ENCODE measurements at regions not wholly inside any gene's neighbourhood (a gene's known extent, or its start where the extent isn't known, plus 50 kb on each side); places are given as distances from the start of the nearest gene placed in this dataset.

DNA sequence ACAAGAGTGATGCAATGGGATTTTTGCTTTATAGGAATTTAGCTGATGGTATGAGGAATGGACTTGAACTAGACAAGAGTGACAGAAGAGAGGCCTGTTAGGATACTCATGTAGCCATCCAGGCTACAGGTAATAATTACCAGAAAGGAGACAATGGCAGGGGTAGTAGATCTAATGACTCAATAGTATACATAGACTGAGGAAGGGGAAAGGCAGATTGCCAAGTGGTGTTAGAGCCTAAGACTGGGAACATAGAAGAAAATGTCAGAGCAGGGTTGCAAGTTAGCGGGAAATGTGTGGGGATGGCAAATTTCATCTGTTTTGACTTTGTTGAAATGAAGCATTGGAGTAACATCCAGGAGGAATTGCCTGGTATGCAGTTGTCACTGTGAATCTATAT, 295.6 kb downstream of the UTRN start:
- Histone ChIP-seq H4K20me1 (ENCODE audit: insufficient read depth, low read length) (no peaks in the 10 kb centered on the region), H3K9me3 (ENCODE audit: low read depth, low read length) (no peaks in the 10 kb centered on the region), H3K4me1 (ENCODE audit: insufficient read depth, low read length) (peaks cover 17% of the 10 kb centered on the region), H3K4me2 (ENCODE audit: insufficient read depth, low read length) (no peak overlapping the region), H3K27me3 (ENCODE audit: insufficient read depth, low read length) (no peaks in the 10 kb centered on the region), H3K27ac (ENCODE audit: low read depth, low read length) (no peak overlapping the region), H3K36me3 (ENCODE audit: insufficient read depth, low read length) (peaks cover 11% of the 10 kb centered on the region), H3K79me2 (ENCODE audit: insufficient read depth, low read length) (no peaks in the 10 kb centered on the region), H2AFZ (ENCODE audit: low read length) (no peak overlapping the region), H3K4me3 (ENCODE audit: insufficient read depth, low read length) (no peak overlapping the region)
- DNase-seq (ENCODE audit: insufficient read length, low spot score, missing footprints) = no peak
- TF ChIP-seq, protein P1, sequence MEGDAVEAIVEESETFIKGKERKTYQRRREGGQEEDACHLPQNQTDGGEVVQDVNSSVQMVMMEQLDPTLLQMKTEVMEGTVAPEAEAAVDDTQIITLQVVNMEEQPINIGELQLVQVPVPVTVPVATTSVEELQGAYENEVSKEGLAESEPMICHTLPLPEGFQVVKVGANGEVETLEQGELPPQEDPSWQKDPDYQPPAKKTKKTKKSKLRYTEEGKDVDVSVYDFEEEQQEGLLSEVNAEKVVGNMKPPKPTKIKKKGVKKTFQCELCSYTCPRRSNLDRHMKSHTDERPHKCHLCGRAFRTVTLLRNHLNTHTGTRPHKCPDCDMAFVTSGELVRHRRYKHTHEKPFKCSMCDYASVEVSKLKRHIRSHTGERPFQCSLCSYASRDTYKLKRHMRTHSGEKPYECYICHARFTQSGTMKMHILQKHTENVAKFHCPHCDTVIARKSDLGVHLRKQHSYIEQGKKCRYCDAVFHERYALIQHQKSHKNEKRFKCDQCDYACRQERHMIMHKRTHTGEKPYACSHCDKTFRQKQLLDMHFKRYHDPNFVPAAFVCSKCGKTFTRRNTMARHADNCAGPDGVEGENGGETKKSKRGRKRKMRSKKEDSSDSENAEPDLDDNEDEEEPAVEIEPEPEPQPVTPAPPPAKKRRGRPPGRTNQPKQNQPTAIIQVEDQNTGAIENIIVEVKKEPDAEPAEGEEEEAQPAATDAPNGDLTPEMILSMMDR (IDR thresholded peaks at IDR 0.05; ENCODE audit: extremely low read depth, low read depth, low read length) = no peak

DNA sequence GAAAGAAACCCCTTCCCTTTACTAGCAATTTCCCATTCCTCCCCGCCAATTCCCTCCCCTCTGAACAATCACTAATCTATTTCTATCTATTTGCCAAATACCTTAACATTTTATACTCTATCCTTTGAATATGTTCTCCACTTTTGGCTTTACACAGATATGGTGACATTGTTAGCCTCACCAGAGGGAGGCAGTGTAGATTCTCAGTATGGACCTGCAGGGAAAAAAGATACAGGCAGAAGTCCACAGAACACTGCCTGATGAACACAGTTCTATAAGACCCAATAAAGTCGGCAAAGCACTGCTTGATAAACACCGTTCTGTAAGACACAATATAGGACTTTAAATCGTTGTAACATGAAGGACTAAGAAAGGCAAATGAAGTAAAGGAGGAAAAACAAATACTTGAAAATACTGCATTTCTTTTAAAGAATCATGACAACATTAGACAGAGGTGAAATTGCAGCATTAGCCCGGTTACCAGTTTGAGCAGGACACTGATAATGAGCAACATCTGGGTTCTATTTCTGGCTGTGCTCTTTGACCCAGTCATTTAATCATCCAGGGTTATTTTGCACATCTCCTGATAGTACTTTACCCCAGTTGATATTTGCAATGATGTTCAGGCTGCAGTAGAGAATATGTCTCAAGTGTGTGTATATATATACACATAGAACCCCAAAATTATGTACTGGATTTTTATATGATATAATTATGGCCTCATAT, 296.8 kb downstream of the UTRN start:
- TF ChIP-seq, protein P1 (IDR thresholded peaks at IDR 0.05; ENCODE audit: extremely low read depth, low read depth, low read length) = peak; percentile 62
- H3K27me3 ChIP-seq (ENCODE audit: insufficient read depth, low read length) = no peaks in the 10 kb centered on the region
- no peaks in the 10 kb centered on the region for H3K9me3 ChIP-seq (ENCODE audit: low read depth, low read length)
- peaks cover 8% of the 10 kb centered on the region for H3K36me3 ChIP-seq (ENCODE audit: insufficient read depth, low read length)
- no peak for DNase-seq (ENCODE audit: insufficient read length, low spot score, missing footprints)
- H2AFZ ChIP-seq (ENCODE audit: low read length) = no peak overlapping the region
- H3K79me2 ChIP-seq (ENCODE audit: insufficient read depth, low read length) = peaks cover under 1% of the 10 kb centered on the region
- H3K4me1 ChIP-seq (ENCODE audit: insufficient read depth, low read length) = peaks cover 27% of the 10 kb centered on the region
- no peak overlapping the region for H3K4me2 ChIP-seq (ENCODE audit: insufficient read depth, low read length)
- H4K20me1 ChIP-seq (ENCODE audit: insufficient read depth, low read length) = no peaks in the 10 kb centered on the region
- no peak overlapping the region for H3K27ac ChIP-seq (ENCODE audit: low read depth, low read length)
- no peak overlapping the region for H3K4me3 ChIP-seq (ENCODE audit: insufficient read depth, low read length)

DNA sequence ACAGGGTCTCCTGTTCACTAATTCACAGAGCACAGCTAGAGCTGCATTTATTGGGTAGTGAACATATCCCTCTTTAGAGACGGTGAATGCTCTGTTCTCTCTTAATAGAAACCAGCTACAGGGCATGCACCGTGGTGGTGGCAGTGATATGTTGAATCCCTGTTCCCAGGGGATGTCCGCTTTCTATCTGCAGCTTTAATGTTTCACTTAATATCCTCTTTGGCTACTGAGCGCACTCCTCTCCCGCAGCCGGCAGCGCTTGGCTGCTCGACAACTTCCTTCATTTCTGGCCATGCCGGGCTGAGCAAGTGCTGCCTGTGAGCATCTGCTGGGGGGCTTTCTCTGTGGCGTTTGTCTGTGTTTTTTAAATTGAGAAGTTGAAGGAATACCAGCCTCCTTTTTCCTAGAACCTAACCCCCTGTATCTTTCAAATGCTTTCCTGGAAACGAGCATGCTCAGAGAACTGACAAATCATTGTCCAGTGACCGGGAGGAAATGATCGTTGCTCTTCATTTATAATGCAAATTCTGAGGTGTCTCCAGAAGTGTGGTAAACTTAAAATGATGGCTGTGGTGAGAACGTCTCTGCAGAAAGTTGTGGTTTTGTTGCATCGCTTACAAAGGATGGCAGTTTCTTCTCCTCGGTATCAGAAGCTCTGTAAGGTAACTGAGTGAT, 297.9 kb downstream of the UTRN start:
- Histone ChIP-seq H3K9me3 (ENCODE audit: low read depth, low read length) (no peaks in the 10 kb centered on the region), H3K4me3 (ENCODE audit: insufficient read depth, low read length) (peak overlapping the region; percentile 60), H3K27me3 (ENCODE audit: insufficient read depth, low read length) (no peaks in the 10 kb centered on the region), H3K79me2 (ENCODE audit: insufficient read depth, low read length) (peaks cover 3% of the 10 kb centered on the region), H3K4me1 (ENCODE audit: insufficient read depth, low read length) (peaks cover 27% of the 10 kb centered on the region), H3K27ac (ENCODE audit: low read depth, low read length) (no peak overlapping the region), H4K20me1 (ENCODE audit: insufficient read depth, low read length) (no peaks in the 10 kb centered on the region), H2AFZ (ENCODE audit: low read length) (peak overlapping the region; percentile 7), H3K4me2 (ENCODE audit: insufficient read depth, low read length) (peak overlapping the region; percentile 71), H3K36me3 (ENCODE audit: insufficient read depth, low read length) (peaks cover 7% of the 10 kb centered on the region)
- DNase-seq (ENCODE audit: insufficient read length, low spot score, missing footprints) = no peak
- TF ChIP-seq, protein P1 (IDR thresholded peaks at IDR 0.05; ENCODE audit: extremely low read depth, low read depth, low read length) = no peak

DNA sequence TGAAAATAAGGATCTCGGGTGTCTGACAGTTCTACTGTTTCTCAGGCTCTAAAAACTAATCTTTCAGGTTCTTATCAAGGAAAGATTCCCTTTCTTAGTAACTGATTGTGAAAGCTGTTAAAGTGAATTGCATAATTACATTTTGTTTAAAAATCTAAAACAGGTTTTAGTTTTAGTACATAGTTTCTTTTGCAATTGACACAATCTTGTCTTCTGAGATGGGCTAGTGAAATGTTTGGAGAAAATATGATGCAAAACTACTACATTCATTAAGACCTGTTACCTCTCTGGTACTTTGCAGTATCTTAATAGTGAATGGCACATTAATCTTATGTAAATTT, 298.4 kb downstream of the UTRN start:
- Histone ChIP-seq H3K4me1 (ENCODE audit: insufficient read depth, low read length) (peaks cover 26% of the 10 kb centered on the region), H3K36me3 (ENCODE audit: insufficient read depth, low read length) (peaks cover 5% of the 10 kb centered on the region), H4K20me1 (ENCODE audit: insufficient read depth, low read length) (no peaks in the 10 kb centered on the region), H3K4me3 (ENCODE audit: insufficient read depth, low read length) (peak overlapping the region; percentile 60), H3K27ac (ENCODE audit: low read depth, low read length) (no peak overlapping the region), H3K4me2 (ENCODE audit: insufficient read depth, low read length) (peak overlapping the region; percentile 71), H3K27me3 (ENCODE audit: insufficient read depth, low read length) (no peaks in the 10 kb centered on the region), H3K79me2 (ENCODE audit: insufficient read depth, low read length) (peaks cover 3% of the 10 kb centered on the region), H2AFZ (ENCODE audit: low read length) (no peak overlapping the region), H3K9me3 (ENCODE audit: low read depth, low read length) (no peaks in the 10 kb centered on the region)
- TF ChIP-seq, protein P1 (IDR thresholded peaks at IDR 0.05; ENCODE audit: extremely low read depth, low read depth, low read length) = no peak
- DNase-seq (ENCODE audit: insufficient read length, low spot score, missing footprints) = no peak

Measured in osteoblast (primary cell).